Renal cortex interstitium (tissue), 11 donors: ENCODE measurements at regions not wholly inside any gene's neighbourhood (a gene's known extent, or its start where the extent isn't known, plus 50 kb on each side); places are given as distances from the start of the nearest gene placed in this dataset.
A peak's percentile ranks its signal among the peaks of the same experiment; 100 is the strongest.

ENCODE experiments used
- DNase-seq, 11 donors: peaks; one replicate each; pipeline ENCODE4 v3.0.0-alpha.2; 2013; ENCODE audit warnings: low read depth in 9 of 11, low spot score in 4 of 11; ENCODE audit errors: extremely low read depth in 1 of 11

- no peak for DNase-seq
Measured at GRCh38 chr3:10747341-10747740, 68.7 kb upstream of the SLC6A11 start.

- no peak for DNase-seq
Measured at GRCh38 chr3:10748040-10748439, 68.0 kb upstream of the SLC6A11 start.

- peak; percentile 39 to 74 (median 58) for DNase-seq
Measured at GRCh38 chr3:10753964-10754363, 62.1 kb upstream of the SLC6A11 start.

GRCh38 chr3:10756546-10756945 lies 59.5 kb upstream of the SLC6A11 start:
- no peak for DNase-seq

GRCh38 chr3:10757021-10757820 lies 58.8 kb upstream of the SLC6A11 start:
- DNase-seq = no peak

GRCh38 chr3:10757821-10758130 lies 58.3 kb upstream of the SLC6A11 start:
- no peak for DNase-seq

GRCh38 chr3:10758304-10759037 lies 57.6 kb upstream of the SLC6A11 start:
- peak in 9 of 11 donors; percentile 22 to 57 (median 31) for DNase-seq

GRCh38 chr3:10759495-10759894 lies 56.5 kb upstream of the SLC6A11 start:
- no peak for DNase-seq

- DNase-seq = no peak
Measured at GRCh38 chr3:10760199-10760598, 55.8 kb upstream of the SLC6A11 start.

GRCh38 chr3:10761583-10761982 lies 54.4 kb upstream of the SLC6A11 start:
- no peak for DNase-seq

- no peak for DNase-seq
Measured at GRCh38 chr3:10762116-10762515, 53.9 kb upstream of the SLC6A11 start.

GRCh38 chr3:10762611-10763247 lies 53.3 kb upstream of the SLC6A11 start:
- DNase-seq = no peak

GRCh38 chr3:10763248-10763620 lies 52.8 kb upstream of the SLC6A11 start:
- DNase-seq = no peak

GRCh38 chr3:10763817-10764258 lies 52.2 kb upstream of the SLC6A11 start:
- no peak for DNase-seq

- DNase-seq = no peak
Measured at GRCh38 chr3:10764259-10765051, 51.6 kb upstream of the SLC6A11 start.

GRCh38 chr3:10766049-10766705 lies 49.9 kb upstream of the SLC6A11 start:
- DNase-seq = no peak
